Thoracic aorta (tissue), 2 donors: ENCODE measurements at regions not wholly inside any gene's neighbourhood (a gene's known extent, or its start where the extent isn't known, plus 50 kb on each side); places are given as distances from the start of the nearest gene placed in this dataset.
"Not testable (repeated sequence)": the region's sequence is repeated elsewhere in the genome, so short reads cannot be mapped to it uniquely, and the experiment has no call there.

Experiments
- ATAC-seq: fragments of 150-250 bp; one replicate; pipeline ENCODE4 v1.8.0; 2017; ENCODE audit warnings: low read depth; ENCODE audit not compliant: insufficient number of reproducible peaks, low FRiP score
- DNase-seq: peaks from one replicate; pipeline ENCODE4 v3.0.0-alpha.2; 2020; ENCODE audit warnings: low spot score
- H3K27ac ChIP-seq, 2 donors: fragments of 200-600 bp; sonication (generic); 1 replicate in 1 of 2; 2 replicates in 1 of 2; pipeline ENCODE4 v1.5.1; 2016; ENCODE audit warnings: mild to moderate bottlenecking in 2 of 2, moderate library complexity in 2 of 2
- H3K27me3 ChIP-seq: fragments of 200-600 bp; sonication (generic); replicated peaks from 2 replicates; pipeline ENCODE4 v1.6.0; 2016; ENCODE audit warnings: mild to moderate bottlenecking; ENCODE audit not compliant: insufficient read depth
- H3K36me3 ChIP-seq: fragments of 200-600 bp; sonication (generic); one replicate; pipeline ENCODE4 v1.5.1; 2016
- H3K4me1 ChIP-seq, 2 donors: fragments of 200-600 bp; sonication (generic); 1 replicate in 1 of 2; 2 replicates in 1 of 2; pipeline versions ENCODE4 v1.5.1 to v1.6.0; 2016; ENCODE audit warnings: low read depth in 2 of 2, mild to moderate bottlenecking in 1 of 2; ENCODE audit not compliant: control insufficient read depth in 1 of 2
- H3K4me3 ChIP-seq: fragments of 200-600 bp; sonication (generic); 2 replicates; pipeline ENCODE4 v1.5.1; 2016; ENCODE audit warnings: mild to moderate bottlenecking
- H3K9me3 ChIP-seq: fragments of 200-600 bp; sonication (generic); 2 replicates; pipeline ENCODE4 v1.5.1; 2016
- CTCF ChIP-seq: fragments of 200-600 bp; sonication (generic); IDR thresholded peaks from one replicate; pipeline ENCODE4 v1.5.1; 2019; ENCODE audit warnings: antibody characterized with exemption

GRCh38 chr4:75211422-75211821 lies 278.5 kb downstream of the PARM1 start:
- Histone ChIP-seq H3K27ac (no peak overlapping the region), H3K4me3 (no peak overlapping the region), H3K4me1 (no peaks in the 10 kb centered on the region), H3K27me3 (no peaks in the 10 kb centered on the region), H3K36me3 (no peaks in the 10 kb centered on the region), H3K9me3 (no peaks in the 10 kb centered on the region)
- no peak for ATAC-seq
- no peak for TF ChIP-seq CTCF
- no peak for DNase-seq

- no peak for TF ChIP-seq CTCF
- Histone ChIP-seq H3K4me3 (no peak overlapping the region), H3K27me3 (no peaks in the 10 kb centered on the region), H3K4me1 (peaks cover 0 to 6% of the 10 kb centered on the region in 2 donors), H3K27ac (no peak overlapping the region), H3K36me3 (no peaks in the 10 kb centered on the region), H3K9me3 (no peaks in the 10 kb centered on the region)
- ATAC-seq = no peak
- no peak for DNase-seq
Observed at GRCh38 chr4:75207902-75208301, 275.0 kb downstream of the PARM1 start.

GRCh38 chr4:75195111-75195510 lies 262.2 kb downstream of the PARM1 start:
- ATAC-seq (no peak), DNase-seq (no peak)
- Histone ChIP-seq H3K27me3 (no peaks in the 10 kb centered on the region), H3K27ac (no peak overlapping the region), H3K36me3 (no peaks in the 10 kb centered on the region), H3K9me3 (no peaks in the 10 kb centered on the region), H3K4me3 (no peak overlapping the region), H3K4me1 (peaks cover 0 to 2% of the 10 kb centered on the region in 2 donors)
- TF ChIP-seq CTCF = no peak

- peaks cover 0 to 10% of the 10 kb centered on the region in 2 donors for H3K4me1 ChIP-seq
- no peaks in the 10 kb centered on the region for H3K36me3 ChIP-seq
- no peak overlapping the region for H3K4me3 ChIP-seq
- no peak overlapping the region for H3K27ac ChIP-seq
- no peaks in the 10 kb centered on the region for H3K9me3 ChIP-seq
- DNase-seq (no peak), ATAC-seq (no peak)
- no peaks in the 10 kb centered on the region for H3K27me3 ChIP-seq
- no peak for TF ChIP-seq CTCF
Observed at GRCh38 chr4:75194180-75194579, 261.3 kb downstream of the PARM1 start.

- H3K36me3 ChIP-seq, H3K27ac ChIP-seq, DNase-seq, H3K4me1 ChIP-seq, H3K9me3 ChIP-seq, H3K4me3 ChIP-seq, ATAC-seq, H3K27me3 ChIP-seq: not testable (repeated sequence)
Observed at GRCh38 chr4:75192182-75192581, 259.3 kb downstream of the PARM1 start.

- no peak overlapping the region for H3K27ac ChIP-seq
- H3K36me3 ChIP-seq = no peaks in the 10 kb centered on the region
- H3K4me1 ChIP-seq = peaks cover 0 to 10% of the 10 kb centered on the region in 2 donors
- H3K4me3 ChIP-seq = no peak overlapping the region
- ATAC-seq (no peak), DNase-seq (no peak)
- no peaks in the 10 kb centered on the region for H3K9me3 ChIP-seq
- H3K27me3 ChIP-seq = no peaks in the 10 kb centered on the region
- TF ChIP-seq CTCF = no peak
Observed at GRCh38 chr4:75189711-75190335, 256.9 kb downstream of the PARM1 start.
